ENCODE measurements at regions not wholly inside any gene's neighbourhood (a gene's known extent, or its start where the extent isn't known, plus 50 kb on each side); places are given as distances from the start of the nearest gene placed in this dataset.
A peak's percentile ranks its signal among the peaks of the same experiment; 100 is the strongest.

GRCh38 chr5:154642499-154643245 is 112.5 kb upstream of the LARP1 start:
- CTCF ChIA-PET = interaction anchor here (0.7 to 1.8 kb wide), 4 partner anchors 12 to 667 kb away, joined by 3 to 12 read pairs (median 4); no protein-coding TSS in a partner anchor
- 23% methylated on average over 12 of the region's 12 CpGs for WGBS (ENCODE audit: missing lambda C conversion rate)
- ATAC-seq (peak; percentile 90 to 96), DNase-seq (ENCODE audit: low read depth in 1 of 2, low spot score in 1 of 2) (peak in 1 of 2 experiments; percentile 38), FAIRE-seq (no peak)
- no peak overlapping the region for H3K4me3 ChIP-seq
- no peaks in the 10 kb centered on the region for H3K4me1 ChIP-seq
- TF ChIP-seq RCOR1 (IDR thresholded peaks at IDR 0.05; ENCODE audit: low read depth, low read length) (no peak), ZNF302 (CRISPR knock-in tag; IDR thresholded peaks at IDR 0.05) (no peak), EP300 (IDR thresholded peaks at IDR 0.05) (no peak), CTCF (IDR thresholded peaks at IDR 0.05) (peak; percentile 46), RFX5 (IDR thresholded peaks at IDR 0.05) (no peak), ZSCAN20 (CRISPR knock-in tag; IDR thresholded peaks at IDR 0.05) (no peak), CBX2 (IDR thresholded peaks at IDR 0.05; ENCODE audit: borderline replicate concordance, low read depth) (no peak), ESRRA (IDR thresholded peaks at IDR 0.05; ENCODE audit: borderline replicate concordance, low read length) (no peak), EHF (CRISPR knock-in tag; IDR thresholded peaks at IDR 0.05) (no peak), FOSL2 (IDR thresholded peaks at IDR 0.05) (no peak), FOSL2 (CRISPR knock-in tag; IDR thresholded peaks at IDR 0.05) (no peak), CHD4 (IDR thresholded peaks at IDR 0.05; ENCODE audit: borderline replicate concordance) (no peak), ELK1 (IDR thresholded peaks at IDR 0.05; ENCODE audit: low read depth, low read length) (no peak), HEYL (CRISPR knock-in tag; IDR thresholded peaks at IDR 0.05) (no peak), CBX8 (IDR thresholded peaks at IDR 0.05) (no peak), CHD2 (IDR thresholded peaks at IDR 0.05; ENCODE audit: low read length, partially characterized antibody) (no peak), TP53 (CRISPR knock-in tag; IDR thresholded peaks at IDR 0.05) (no peak), PBX3 (IDR thresholded peaks at IDR 0.05) (no peak), KDM5A (IDR thresholded peaks at IDR 0.05) (no peak), FOXS1 (CRISPR knock-in tag; IDR thresholded peaks at IDR 0.05) (no peak), RAD21 (conservative IDR thresholded peaks at IDR 0.05 in 1 of 2, IDR thresholded peaks at IDR 0.05 in 1 of 2) (peak; percentile 46 to 76), PHF8 (IDR thresholded peaks at IDR 0.05; ENCODE audit: borderline replicate concordance, low read depth) (no peak), HDAC2 (IDR thresholded peaks at IDR 0.05) (no peak), NPAS2 (CRISPR knock-in tag; IDR thresholded peaks at IDR 0.05; ENCODE audit: borderline replicate concordance) (no peak), JUN (IDR thresholded peaks at IDR 0.05) (no peak), MAX (IDR thresholded peaks at IDR 0.05) (no peak), MAFK (IDR thresholded peaks at IDR 0.05; ENCODE audit: partially characterized antibody) (peak; percentile 61)
- POLR2A ChIA-PET = no interaction called here
- peaks cover 16% of the 10 kb centered on the region; the same call in 2 of the 3 replicates for H3K9me3 ChIP-seq
- H3K4me2 ChIP-seq = no peak overlapping the region
- H3K27ac ChIP-seq = no peak overlapping the region

All from A549 (cell line).